ENCODE measurements at regions not wholly inside any gene's neighbourhood (a gene's known extent, or its start where the extent isn't known, plus 50 kb on each side); places are given as distances from the start of the nearest gene placed in this dataset.
"Not testable (repeated sequence)": the region's sequence is repeated elsewhere in the genome, so short reads cannot be mapped to it uniquely, and the experiment has no call there.

DNA sequence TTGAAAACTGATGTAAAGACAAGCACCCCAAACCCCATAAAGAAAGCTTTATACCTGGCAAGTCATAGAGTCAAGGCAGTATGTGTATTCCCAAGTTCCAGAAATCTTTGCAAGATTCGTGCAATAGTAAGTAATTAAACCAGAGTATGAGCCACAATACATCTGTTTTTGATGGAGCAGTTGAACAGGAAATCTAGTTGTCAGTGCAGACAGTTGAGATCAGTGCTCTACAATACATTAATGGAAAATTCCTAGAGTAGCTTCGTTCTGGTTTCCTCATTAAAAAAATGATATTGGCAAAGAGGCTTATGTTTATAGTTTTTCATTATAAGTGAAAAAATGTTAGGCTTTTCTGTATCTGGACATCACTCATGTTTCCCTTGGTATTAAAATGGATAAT is 575.3 kb downstream of the TRIML1 start:
- Histone ChIP-seq H3K9ac (ENCODE audit: low read length) (no peak overlapping the region), H3K4me1 (ENCODE audit: insufficient read depth, low read length) (no peaks in the 10 kb centered on the region), H3K27ac (ENCODE audit: low read depth, low read length) (no peak overlapping the region), H3K36me3 (ENCODE audit: insufficient read depth, low read length) (no peaks in the 10 kb centered on the region), H3K4me3 (ENCODE audit: low read depth in 1 of 2, low read length in 2 of 2) (no peak overlapping the region), H3K9me3 (ENCODE audit: low read length) (no peaks in the 10 kb centered on the region), H3K27me3 (ENCODE audit: control insufficient read depth in 1 of 2, insufficient read depth in 2 of 2, low read length in 2 of 2) (no peaks in the 10 kb centered on the region)

GRCh38 chr4:188714907-188715306 is 575.7 kb downstream of the TRIML1 start:
- Histone ChIP-seq H3K9me3 (ENCODE audit: low read length) (no peaks in the 10 kb centered on the region), H3K27ac (ENCODE audit: low read depth, low read length) (no peak overlapping the region), H3K4me3 (ENCODE audit: low read depth in 1 of 2, low read length in 2 of 2) (no peak overlapping the region), H3K27me3 (ENCODE audit: control insufficient read depth in 1 of 2, insufficient read depth in 2 of 2, low read length in 2 of 2) (no peaks in the 10 kb centered on the region), H3K9ac (ENCODE audit: low read length) (no peak overlapping the region), H3K36me3 (ENCODE audit: insufficient read depth, low read length) (no peaks in the 10 kb centered on the region), H3K4me1 (ENCODE audit: insufficient read depth, low read length) (no peaks in the 10 kb centered on the region)

GRCh38 chr4:188717661-188718060 is 578.4 kb downstream of the TRIML1 start:
- no peaks in the 10 kb centered on the region for H3K9me3 ChIP-seq (ENCODE audit: low read length)
- H3K27me3 ChIP-seq (ENCODE audit: control insufficient read depth in 1 of 2, insufficient read depth in 2 of 2, low read length in 2 of 2) = no peaks in the 10 kb centered on the region
- no peaks in the 10 kb centered on the region for H3K36me3 ChIP-seq (ENCODE audit: insufficient read depth, low read length)
- no peak overlapping the region for H3K27ac ChIP-seq (ENCODE audit: low read depth, low read length)
- no peak overlapping the region for H3K9ac ChIP-seq (ENCODE audit: low read length)
- H3K4me1 ChIP-seq (ENCODE audit: insufficient read depth, low read length) = no peaks in the 10 kb centered on the region
- H3K4me3 ChIP-seq (ENCODE audit: low read depth in 1 of 2, low read length in 2 of 2) = no peak overlapping the region

DNA sequence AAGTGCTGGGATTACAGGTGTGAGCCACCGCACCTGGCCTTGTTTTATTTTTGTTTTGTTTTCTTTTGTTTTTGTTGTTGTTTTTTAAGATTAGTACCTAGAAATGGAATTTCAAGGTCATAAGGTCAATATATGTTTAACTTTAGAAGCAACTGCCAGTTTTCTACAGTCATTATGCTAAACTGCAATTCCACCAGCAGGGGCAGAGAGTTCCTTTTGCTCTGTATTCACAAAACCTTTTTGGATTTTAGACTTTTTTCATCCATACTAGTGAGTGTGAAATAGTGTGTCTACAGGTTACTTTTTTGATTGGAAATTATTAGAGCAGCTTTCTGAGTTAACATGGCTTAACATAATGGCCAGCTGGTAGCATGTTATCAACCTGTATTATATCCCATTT is 580.6 kb downstream of the TRIML1 start:
- H3K4me1 ChIP-seq (ENCODE audit: insufficient read depth, low read length) = no peaks in the 10 kb centered on the region
- H3K27me3 ChIP-seq (ENCODE audit: control insufficient read depth in 1 of 2, insufficient read depth in 2 of 2, low read length in 2 of 2) = no peaks in the 10 kb centered on the region
- no peaks in the 10 kb centered on the region for H3K9me3 ChIP-seq (ENCODE audit: low read length)
- no peak overlapping the region for H3K4me3 ChIP-seq (ENCODE audit: low read depth in 1 of 2, low read length in 2 of 2)
- no peak overlapping the region for H3K27ac ChIP-seq (ENCODE audit: low read depth, low read length)
- no peaks in the 10 kb centered on the region for H3K36me3 ChIP-seq (ENCODE audit: insufficient read depth, low read length)
- no peak overlapping the region for H3K9ac ChIP-seq (ENCODE audit: low read length)

- no peak overlapping the region for H3K4me3 ChIP-seq (ENCODE audit: low read depth in 1 of 2, low read length in 2 of 2)
- no peaks in the 10 kb centered on the region for H3K4me1 ChIP-seq (ENCODE audit: insufficient read depth, low read length)
- no peak overlapping the region for H3K27ac ChIP-seq (ENCODE audit: low read depth, low read length)
- no peaks in the 10 kb centered on the region for H3K9me3 ChIP-seq (ENCODE audit: low read length)
- no peaks in the 10 kb centered on the region for H3K27me3 ChIP-seq (ENCODE audit: control insufficient read depth in 1 of 2, insufficient read depth in 2 of 2, low read length in 2 of 2)
- no peaks in the 10 kb centered on the region for H3K36me3 ChIP-seq (ENCODE audit: insufficient read depth, low read length)
- H3K9ac ChIP-seq (ENCODE audit: low read length) = no peak overlapping the region
Measured at GRCh38 chr4:188722911-188723310, 583.7 kb downstream of the TRIML1 start.

GRCh38 chr4:188727746-188728145 is 588.5 kb downstream of the TRIML1 start:
- H3K9me3 ChIP-seq (ENCODE audit: low read length) = no peaks in the 10 kb centered on the region
- H3K36me3 ChIP-seq (ENCODE audit: insufficient read depth, low read length) = no peaks in the 10 kb centered on the region
- no peaks in the 10 kb centered on the region for H3K27me3 ChIP-seq (ENCODE audit: control insufficient read depth in 1 of 2, insufficient read depth in 2 of 2, low read length in 2 of 2)
- H3K9ac ChIP-seq (ENCODE audit: low read length) = no peak overlapping the region
- H3K4me1 ChIP-seq (ENCODE audit: insufficient read depth, low read length) = no peaks in the 10 kb centered on the region
- H3K27ac ChIP-seq (ENCODE audit: low read depth, low read length) = no peak overlapping the region
- H3K4me3 ChIP-seq (ENCODE audit: low read depth in 1 of 2, low read length in 2 of 2) = no peak overlapping the region

- no peak overlapping the region for H3K9ac ChIP-seq (ENCODE audit: low read length)
- H3K4me1 ChIP-seq (ENCODE audit: insufficient read depth, low read length) = no peaks in the 10 kb centered on the region
- H3K4me3 ChIP-seq (ENCODE audit: low read depth in 1 of 2, low read length in 2 of 2) = no peak overlapping the region
- H3K27me3 ChIP-seq (ENCODE audit: control insufficient read depth in 1 of 2, insufficient read depth in 2 of 2, low read length in 2 of 2) = no peaks in the 10 kb centered on the region
- H3K36me3 ChIP-seq (ENCODE audit: insufficient read depth, low read length) = no peaks in the 10 kb centered on the region
- H3K27ac ChIP-seq (ENCODE audit: low read depth, low read length) = no peak overlapping the region
- no peaks in the 10 kb centered on the region for H3K9me3 ChIP-seq (ENCODE audit: low read length)
Measured at GRCh38 chr4:188728359-188728758, 589.1 kb downstream of the TRIML1 start.

DNA sequence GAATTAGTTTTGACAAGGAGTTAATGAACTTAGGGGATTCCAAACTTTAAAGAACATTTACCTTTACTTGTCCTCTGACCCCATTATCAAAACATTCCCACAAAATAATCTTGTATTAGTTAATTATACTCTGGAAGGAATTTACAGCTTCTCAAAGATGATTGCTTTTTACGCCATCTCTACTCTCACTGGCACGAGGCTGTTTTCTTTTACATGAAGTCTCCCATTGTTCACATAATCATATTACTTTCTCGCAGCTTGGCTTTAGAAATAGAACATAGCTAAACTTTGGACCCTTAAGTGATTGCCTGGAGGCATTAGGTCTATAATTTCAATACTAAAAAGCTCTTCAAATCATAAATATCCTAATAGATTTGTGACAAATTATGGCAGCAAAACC is 592.9 kb downstream of the TRIML1 start:
- no peaks in the 10 kb centered on the region for H3K9me3 ChIP-seq (ENCODE audit: low read length)
- no peaks in the 10 kb centered on the region for H3K36me3 ChIP-seq (ENCODE audit: insufficient read depth, low read length)
- no peak overlapping the region for H3K4me3 ChIP-seq (ENCODE audit: low read depth in 1 of 2, low read length in 2 of 2)
- no peak overlapping the region for H3K9ac ChIP-seq (ENCODE audit: low read length)
- no peak overlapping the region for H3K27ac ChIP-seq (ENCODE audit: low read depth, low read length)
- H3K27me3 ChIP-seq (ENCODE audit: control insufficient read depth in 1 of 2, insufficient read depth in 2 of 2, low read length in 2 of 2) = no peaks in the 10 kb centered on the region
- H3K4me1 ChIP-seq (ENCODE audit: insufficient read depth, low read length) = no peaks in the 10 kb centered on the region

- no peak overlapping the region for H3K9ac ChIP-seq (ENCODE audit: low read length)
- no peak overlapping the region for H3K27ac ChIP-seq (ENCODE audit: low read depth, low read length)
- H3K36me3 ChIP-seq (ENCODE audit: insufficient read depth, low read length) = no peaks in the 10 kb centered on the region
- no peaks in the 10 kb centered on the region for H3K9me3 ChIP-seq (ENCODE audit: low read length)
- H3K4me3 ChIP-seq (ENCODE audit: low read depth in 1 of 2, low read length in 2 of 2) = no peak overlapping the region
- H3K27me3 ChIP-seq (ENCODE audit: control insufficient read depth in 1 of 2, insufficient read depth in 2 of 2, low read length in 2 of 2) = no peaks in the 10 kb centered on the region
- no peaks in the 10 kb centered on the region for H3K4me1 ChIP-seq (ENCODE audit: insufficient read depth, low read length)
Measured at GRCh38 chr4:188735082-188735481, 595.8 kb downstream of the TRIML1 start.

GRCh38 chr4:188737251-188738002 is 598.2 kb downstream of the TRIML1 start:
- Histone ChIP-seq H3K9me3 (ENCODE audit: low read length) (no peaks in the 10 kb centered on the region), H3K27me3 (ENCODE audit: control insufficient read depth in 1 of 2, insufficient read depth in 2 of 2, low read length in 2 of 2) (no peaks in the 10 kb centered on the region), H3K9ac (ENCODE audit: low read length) (no peak overlapping the region), H3K4me3 (ENCODE audit: low read depth in 1 of 2, low read length in 2 of 2) (no peak overlapping the region), H3K36me3 (ENCODE audit: insufficient read depth, low read length) (no peaks in the 10 kb centered on the region), H3K27ac (ENCODE audit: low read depth, low read length) (no peak overlapping the region), H3K4me1 (ENCODE audit: insufficient read depth, low read length) (no peaks in the 10 kb centered on the region)

GRCh38 chr4:188738290-188738689 is 599.0 kb downstream of the TRIML1 start:
- H3K9ac ChIP-seq (ENCODE audit: low read length); H3K9me3 ChIP-seq (ENCODE audit: low read length); H3K4me3 ChIP-seq (ENCODE audit: low read depth in 1 of 2, low read length in 2 of 2); H3K27ac ChIP-seq (ENCODE audit: low read depth, low read length); H3K36me3 ChIP-seq (ENCODE audit: insufficient read depth, low read length); H3K27me3 ChIP-seq (ENCODE audit: control insufficient read depth in 1 of 2, insufficient read depth in 2 of 2, low read length in 2 of 2); H3K4me1 ChIP-seq (ENCODE audit: insufficient read depth, low read length): not testable (repeated sequence)

DNA sequence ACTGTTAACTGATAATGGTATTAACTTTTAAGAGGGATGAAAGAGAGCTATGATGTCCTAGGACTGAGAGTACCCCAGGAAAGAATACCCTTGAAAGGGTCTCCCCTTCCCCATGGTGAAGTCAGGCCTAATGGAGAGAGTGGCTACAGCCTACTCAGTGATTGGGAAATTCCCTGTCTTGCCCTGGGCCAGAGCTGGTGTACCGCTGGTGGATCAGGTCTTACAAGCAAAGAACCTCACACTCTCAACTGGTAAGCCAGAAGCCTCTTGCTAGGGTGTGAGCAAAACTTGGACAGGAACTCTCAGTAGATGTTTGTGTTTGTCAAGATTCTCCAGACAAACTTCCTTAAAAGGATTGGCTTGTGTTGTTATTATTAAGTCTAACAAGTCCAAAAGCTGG is 600.9 kb downstream of the TRIML1 start:
- not testable (repeated sequence) for H3K4me3 ChIP-seq (ENCODE audit: low read depth in 1 of 2, low read length in 2 of 2); H3K9ac ChIP-seq (ENCODE audit: low read length); H3K4me1 ChIP-seq (ENCODE audit: insufficient read depth, low read length)

More for the DNA sequence above, 600.9 kb downstream of the TRIML1 start:
- not testable (repeated sequence) for H3K27ac ChIP-seq (ENCODE audit: low read depth, low read length); H3K36me3 ChIP-seq (ENCODE audit: insufficient read depth, low read length); H3K9me3 ChIP-seq (ENCODE audit: low read length); H3K27me3 ChIP-seq (ENCODE audit: control insufficient read depth in 1 of 2, insufficient read depth in 2 of 2, low read length in 2 of 2)

Measured in muscle layer of colon (tissue), 2 donors.